ENCODE measurements at regions not wholly inside any gene's neighbourhood (a gene's known extent, or its start where the extent isn't known, plus 50 kb on each side); places are given as distances from the start of the nearest gene placed in this dataset.

DNA sequence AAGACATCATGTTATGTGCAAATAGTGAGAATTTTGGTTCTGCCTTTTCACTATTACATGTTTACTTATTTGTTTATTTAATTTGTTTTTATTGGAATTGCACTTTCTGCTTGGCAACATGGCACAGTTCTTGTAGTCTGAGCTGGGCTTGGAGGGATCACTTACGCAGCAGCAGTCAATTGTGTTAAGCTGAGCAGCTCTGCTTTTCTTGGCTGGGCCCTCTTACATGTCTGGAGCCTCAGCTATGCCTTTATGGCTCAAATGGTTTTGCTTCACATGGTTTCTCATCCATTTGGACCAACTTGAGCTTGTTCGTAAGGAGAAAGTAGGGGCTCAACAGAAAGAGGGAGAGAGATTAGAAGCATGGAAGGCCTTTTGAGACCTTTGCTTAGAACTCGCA lies 327.5 kb upstream of the EPHA7 start:
- TF ChIP-seq POLR2AphosphoS5 (IDR thresholded peaks at IDR 0.05; ENCODE audit: insufficient read depth in 1 of 2, low read depth in 1 of 2) = no peak
- TF ChIP-seq, protein P1, sequence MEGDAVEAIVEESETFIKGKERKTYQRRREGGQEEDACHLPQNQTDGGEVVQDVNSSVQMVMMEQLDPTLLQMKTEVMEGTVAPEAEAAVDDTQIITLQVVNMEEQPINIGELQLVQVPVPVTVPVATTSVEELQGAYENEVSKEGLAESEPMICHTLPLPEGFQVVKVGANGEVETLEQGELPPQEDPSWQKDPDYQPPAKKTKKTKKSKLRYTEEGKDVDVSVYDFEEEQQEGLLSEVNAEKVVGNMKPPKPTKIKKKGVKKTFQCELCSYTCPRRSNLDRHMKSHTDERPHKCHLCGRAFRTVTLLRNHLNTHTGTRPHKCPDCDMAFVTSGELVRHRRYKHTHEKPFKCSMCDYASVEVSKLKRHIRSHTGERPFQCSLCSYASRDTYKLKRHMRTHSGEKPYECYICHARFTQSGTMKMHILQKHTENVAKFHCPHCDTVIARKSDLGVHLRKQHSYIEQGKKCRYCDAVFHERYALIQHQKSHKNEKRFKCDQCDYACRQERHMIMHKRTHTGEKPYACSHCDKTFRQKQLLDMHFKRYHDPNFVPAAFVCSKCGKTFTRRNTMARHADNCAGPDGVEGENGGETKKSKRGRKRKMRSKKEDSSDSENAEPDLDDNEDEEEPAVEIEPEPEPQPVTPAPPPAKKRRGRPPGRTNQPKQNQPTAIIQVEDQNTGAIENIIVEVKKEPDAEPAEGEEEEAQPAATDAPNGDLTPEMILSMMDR (IDR thresholded peaks at IDR 0.05) = no peak
